NT2/D1 (cell line): ENCODE measurements at regions not wholly inside any gene's neighbourhood (a gene's known extent, or its start where the extent isn't known, plus 50 kb on each side); places are given as distances from the start of the nearest gene placed in this dataset.
"Not testable (repeated sequence)": the region's sequence is repeated elsewhere in the genome, so short reads cannot be mapped to it uniquely, and the experiment has no call there.

Source experiments
- DNase-seq: peaks from one replicate; pipeline ENCODE4 v3.0.0-alpha.2; 2011; ENCODE audit warnings: low read depth, low spot score
- H3K27me3 ChIP-seq: 2 replicates; pipeline ENCODE4 v1.6.0; 2011; ENCODE audit warnings: mild to moderate bottlenecking; ENCODE audit not compliant: insufficient read length, insufficient read depth
- H3K36me3 ChIP-seq: 2 replicates; pipeline ENCODE4 v1.6.1; 2011; ENCODE audit warnings: mild to moderate bottlenecking, low read length, mixed read lengths; ENCODE audit not compliant: insufficient read depth, insufficient read length
- H3K4me1 ChIP-seq: 2 replicates; pipeline ENCODE4 v1.5.1; 2011; ENCODE audit not compliant: insufficient read depth, insufficient read length
- H3K4me3 ChIP-seq: 2 replicates; pipeline ENCODE4 v1.5.1; 2011; ENCODE audit warnings: low read depth; ENCODE audit not compliant: insufficient read length
- H3K9ac ChIP-seq: 2 replicates; pipeline ENCODE4 v1.6.0; 2011; ENCODE audit warnings: low read depth; ENCODE audit not compliant: insufficient read length
- H3K9me3 ChIP-seq: 2 replicates; pipeline ENCODE4 v1.5.1; 2011; ENCODE audit warnings: mild to moderate bottlenecking, low read length; ENCODE audit not compliant: insufficient read depth
- SUZ12 ChIP-seq: IDR thresholded peaks from 2 replicates; pipeline ENCODE4 v1.6.1; 2011; ENCODE audit not compliant: insufficient read length, insufficient read depth; ENCODE audit errors: extremely low read depth
- YY1 ChIP-seq: IDR thresholded peaks from 2 replicates; pipeline ENCODE4 v1.6.1; 2011; ENCODE audit not compliant: insufficient read length, insufficient read depth
- ZNF274 ChIP-seq: IDR thresholded peaks from 2 replicates; pipeline ENCODE4 v1.6.1; 2011; ENCODE audit warnings: mild to moderate bottlenecking, low read depth, low read length

DNA sequence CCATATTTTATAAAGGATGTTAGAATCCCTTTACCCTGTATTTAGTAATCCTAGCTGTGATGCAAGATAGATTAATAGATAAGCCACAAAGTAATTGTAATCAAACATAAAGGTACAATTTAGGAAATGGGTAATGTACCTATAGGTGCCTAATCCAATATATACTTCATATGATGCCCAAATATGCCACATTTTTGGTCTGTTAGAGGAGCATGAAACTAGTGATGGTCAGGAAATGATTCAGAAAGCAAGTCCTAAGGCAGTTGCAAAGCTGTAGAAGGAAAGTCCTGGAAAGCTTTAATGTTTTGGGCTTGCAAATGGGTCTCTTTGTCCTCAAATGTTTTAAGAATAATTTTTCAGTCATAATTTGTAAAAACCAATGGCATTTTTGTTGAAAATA, 76.6 kb upstream of the PTPRK start:
- DNase-seq = no peak

DNA sequence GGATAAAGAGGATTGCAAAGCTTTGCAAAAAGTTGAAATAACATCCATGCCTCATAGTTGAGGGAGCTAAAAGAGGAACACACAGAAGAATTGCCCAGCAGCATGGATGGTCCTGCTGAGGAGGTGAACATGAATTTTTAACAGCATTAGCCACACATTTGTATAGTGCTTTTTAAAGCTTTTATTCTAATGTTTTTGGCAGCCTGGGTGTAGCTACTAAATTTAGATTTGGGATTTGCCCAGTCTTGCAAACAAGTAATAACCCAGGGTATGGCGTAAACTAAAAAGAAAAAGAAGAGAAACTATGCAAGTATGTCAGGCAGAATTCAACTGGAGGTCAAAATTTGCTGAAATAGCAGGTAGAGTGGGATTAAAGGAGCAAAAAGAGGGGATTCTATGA, 75.1 kb upstream of the PTPRK start:
- no peaks in the 10 kb centered on the region for H3K36me3 ChIP-seq
- no peaks in the 10 kb centered on the region for H3K9me3 ChIP-seq
- no peak overlapping the region for H3K4me3 ChIP-seq
- no peak overlapping the region for H3K9ac ChIP-seq
- DNase-seq = no peak
- H3K27me3 ChIP-seq = no peaks in the 10 kb centered on the region
- H3K4me1 ChIP-seq = no peaks in the 10 kb centered on the region
- no peak for TF ChIP-seq ZNF274
- no peak for TF ChIP-seq YY1
- no peak for TF ChIP-seq SUZ12

More for the DNA sequence above, 76.6 kb upstream of the PTPRK start:
- H3K36me3 ChIP-seq = no peaks in the 10 kb centered on the region
- H3K4me3 ChIP-seq = no peak overlapping the region
- H3K9me3 ChIP-seq = no peaks in the 10 kb centered on the region
- H3K4me1 ChIP-seq = no peaks in the 10 kb centered on the region
- no peak for TF ChIP-seq YY1
- TF ChIP-seq ZNF274 = no peak
- no peak for TF ChIP-seq SUZ12
- H3K9ac ChIP-seq = no peak overlapping the region
- H3K27me3 ChIP-seq = no peaks in the 10 kb centered on the region

DNA sequence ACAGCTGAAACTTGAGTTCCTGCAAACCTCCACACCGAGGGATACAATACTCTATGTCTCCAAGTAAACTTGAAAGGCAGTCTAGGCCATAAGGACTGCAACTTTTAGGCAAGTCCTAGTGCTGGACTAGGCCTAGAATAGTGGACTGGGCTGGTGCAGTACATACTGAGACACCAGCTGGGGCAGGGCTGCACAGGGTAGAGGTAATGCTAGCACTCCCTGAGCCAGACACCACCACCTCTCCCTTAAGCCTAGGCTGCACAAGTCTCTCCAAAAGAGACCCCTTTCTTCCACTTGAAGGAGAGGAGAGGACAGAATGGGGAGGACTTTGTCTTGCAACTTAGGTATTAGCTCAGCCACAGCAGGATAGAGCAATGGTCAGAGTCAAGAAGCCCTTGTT, 65.7 kb upstream of the PTPRK start:
- no peak for DNase-seq
- no peak overlapping the region for H3K9ac ChIP-seq
- no peaks in the 10 kb centered on the region for H3K27me3 ChIP-seq
- TF ChIP-seq ZNF274 = no peak
- no peak for TF ChIP-seq YY1
- TF ChIP-seq SUZ12 = no peak
- H3K4me3 ChIP-seq = no peak overlapping the region
- H3K36me3 ChIP-seq = no peaks in the 10 kb centered on the region
- no peaks in the 10 kb centered on the region for H3K9me3 ChIP-seq
- no peaks in the 10 kb centered on the region for H3K4me1 ChIP-seq

DNA sequence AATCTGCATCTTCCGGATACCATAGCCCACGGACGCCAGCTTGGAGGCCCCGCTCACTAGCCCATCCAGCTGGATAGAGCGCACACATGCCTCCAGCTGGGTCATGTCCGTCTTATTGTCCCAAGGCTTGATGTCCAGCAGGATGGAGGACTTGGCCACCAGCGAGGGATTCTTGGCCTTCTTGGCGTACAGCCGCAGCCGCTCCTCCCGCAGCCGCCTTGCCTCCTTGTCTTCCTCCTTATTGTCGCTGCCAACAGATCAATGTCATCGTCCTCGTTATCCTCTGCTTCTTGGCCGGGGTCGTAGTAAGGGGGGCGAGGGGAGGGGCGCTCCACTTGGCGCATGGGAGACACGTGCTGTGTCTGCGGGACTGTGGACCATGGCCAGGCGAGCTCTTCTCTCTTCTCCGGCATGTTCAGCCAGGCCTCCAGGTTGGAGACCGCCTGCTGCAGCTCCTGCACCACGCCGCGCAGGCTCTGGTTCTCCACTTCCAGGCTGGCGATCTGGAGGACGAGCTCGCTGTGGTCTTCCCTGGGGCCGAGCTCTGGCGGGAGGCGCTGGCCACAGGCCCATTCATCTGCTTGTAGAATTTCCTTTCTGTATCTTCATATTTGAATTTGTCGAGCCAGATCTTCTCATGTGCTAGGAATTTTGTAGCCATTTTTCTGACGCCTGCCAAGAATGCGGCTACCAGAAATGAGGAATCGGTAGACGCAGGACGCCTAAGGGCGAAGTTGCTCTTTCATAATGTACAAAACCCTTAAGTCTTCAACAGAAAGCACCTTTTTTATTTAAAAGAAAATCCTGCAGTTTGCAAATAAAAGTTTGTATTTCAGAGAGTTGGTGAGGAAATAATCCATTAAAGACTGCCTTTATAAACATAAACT, 60.1 kb upstream of the PTPRK start:
- H3K36me3 ChIP-seq = no peaks in the 10 kb centered on the region
- no peaks in the 10 kb centered on the region for H3K9me3 ChIP-seq
- no peak for DNase-seq
- H3K9ac ChIP-seq = no peak overlapping the region
- H3K27me3 ChIP-seq = no peaks in the 10 kb centered on the region
- no peaks in the 10 kb centered on the region for H3K4me1 ChIP-seq
- TF ChIP-seq SUZ12 = no peak
- TF ChIP-seq ZNF274 = no peak
- TF ChIP-seq YY1 = no peak
- no peak overlapping the region for H3K4me3 ChIP-seq

DNA sequence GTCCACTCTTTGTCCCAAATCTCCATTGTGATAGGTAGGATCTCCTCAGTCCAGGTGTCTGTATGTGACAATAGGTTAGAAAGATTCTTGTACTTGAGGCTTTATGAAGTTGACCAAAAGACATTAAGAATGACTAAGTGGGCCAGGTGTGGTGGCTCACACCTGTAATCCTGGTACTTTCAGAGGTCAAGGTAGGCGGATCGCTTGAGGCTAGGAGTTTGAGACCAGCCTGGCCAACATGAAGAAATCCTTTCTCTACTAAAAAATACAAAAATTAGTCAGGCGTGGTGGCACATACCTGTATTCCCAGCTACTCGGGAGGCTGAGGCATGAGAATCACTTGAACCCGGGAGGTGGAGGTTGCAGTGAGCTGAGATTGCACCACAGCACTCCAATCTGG, 54.9 kb upstream of the PTPRK start:
- DNase-seq, H3K9ac ChIP-seq: not testable (repeated sequence)

DNA sequence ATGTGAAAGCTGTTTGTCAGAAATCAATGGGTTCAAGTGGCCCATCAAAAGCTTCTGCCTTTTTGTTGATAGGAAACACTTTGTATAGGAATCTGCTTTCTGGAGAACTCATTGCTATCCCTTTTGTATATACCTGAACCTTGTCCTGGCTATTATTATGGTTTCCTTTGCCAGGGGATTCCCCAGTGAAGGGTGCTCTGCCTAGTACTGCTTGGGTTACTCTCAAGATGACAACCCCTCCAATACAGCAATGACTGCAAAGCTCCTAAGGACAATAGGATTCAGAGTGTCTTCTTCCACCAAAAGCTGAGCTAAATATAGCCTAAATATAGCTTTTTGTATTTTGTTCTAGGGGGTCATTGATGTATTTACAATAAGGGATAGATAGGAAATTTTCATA, 54.0 kb upstream of the PTPRK start:
- Histone ChIP-seq H3K9me3 (no peaks in the 10 kb centered on the region), H3K27me3 (no peaks in the 10 kb centered on the region), H3K4me1 (no peaks in the 10 kb centered on the region), H3K4me3 (no peak overlapping the region), H3K9ac (no peak overlapping the region), H3K36me3 (no peaks in the 10 kb centered on the region)
- TF ChIP-seq SUZ12 = no peak
- no peak for TF ChIP-seq YY1
- no peak for TF ChIP-seq ZNF274
- DNase-seq = no peak

More for the DNA sequence above, 54.9 kb upstream of the PTPRK start:
- not testable (repeated sequence) for H3K36me3 ChIP-seq, H3K9me3 ChIP-seq, H3K4me1 ChIP-seq, H3K4me3 ChIP-seq, H3K27me3 ChIP-seq

DNA sequence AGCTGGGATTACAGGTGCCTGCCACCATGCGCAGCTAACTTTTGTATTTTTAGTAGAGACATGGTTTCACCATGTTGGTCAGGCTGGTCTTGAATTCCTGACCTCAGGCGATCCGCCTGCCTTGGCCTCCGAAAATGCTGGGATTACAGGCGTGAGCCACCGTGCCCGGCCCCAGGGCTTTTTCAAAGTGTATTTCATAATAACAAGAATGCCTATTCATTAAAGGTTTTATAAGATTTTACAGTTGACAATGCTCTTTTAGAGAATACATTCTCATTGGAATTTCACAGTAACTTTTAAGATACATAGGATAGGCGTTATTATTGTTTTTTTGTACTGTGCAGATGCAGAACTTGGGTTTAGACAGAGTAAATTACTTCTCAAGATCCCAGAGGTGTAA, 52.6 kb upstream of the PTPRK start:
- DNase-seq = no peak
- no peaks in the 10 kb centered on the region for H3K9me3 ChIP-seq
- TF ChIP-seq ZNF274 (no peak), SUZ12 (no peak), YY1 (no peak)
- H3K9ac ChIP-seq = no peak overlapping the region
- H3K27me3 ChIP-seq = no peaks in the 10 kb centered on the region
- H3K4me1 ChIP-seq = no peaks in the 10 kb centered on the region
- no peaks in the 10 kb centered on the region for H3K36me3 ChIP-seq
- H3K4me3 ChIP-seq = no peak overlapping the region
